OCI-LY7 (cell line): ENCODE measurements at regions not wholly inside any gene's neighbourhood (a gene's known extent, or its start where the extent isn't known, plus 50 kb on each side); places are given as distances from the start of the nearest gene placed in this dataset.

ENCODE experiments used
- BruUV-seq: library from RNA; stranded (reverse); fragments of 400-500 nt; replicated peaks from 2 replicates; lab custom pipeline; 2021; lab: Mats Ljungman, UMichigan
- CTCF ChIA-PET: fragments of 300-600 bp; sonication (Branson Sonifier 250); formaldehyde crosslinking; loops from one replicate; lab custom pipeline; 2022; ENCODE audit warnings: antibody characterized with exemption; ENCODE audit not compliant: unreplicated experiment; lab: Charles Lee
- POLR2A ChIA-PET: fragments of 300-600 bp; sonication (Branson Sonifier 250); formaldehyde crosslinking; loops from one replicate; lab custom pipeline; 2022; ENCODE audit warnings: antibody characterized with exemption; lab: Charles Lee
- DNase-seq: peaks from one replicate; pipeline ENCODE4 v3.0.0-alpha.2; 2015; ENCODE audit warnings: low spot score
- H2AFZ ChIP-seq: fragments of 200-600 bp; sonication (generic), shearing (Covaris generic); 2 replicates; pipeline ENCODE4 v1.6.1; 2014; ENCODE audit warnings: mild to moderate bottlenecking, antibody characterized with exemption, low read length, moderate library complexity
- H3K27ac ChIP-seq: fragments of 200-600 bp; sonication (generic); 2 replicates; pipeline ENCODE4 v1.5.1; 2014; ENCODE audit warnings: mixed run types, low read depth, mild to moderate bottlenecking, moderate library complexity, low read length, inconsistent platforms; ENCODE audit not compliant: poor library complexity, severe bottlenecking
- H3K36me3 ChIP-seq: fragments of 200-600 bp; sonication (generic); 2 replicates; pipeline ENCODE4 v1.6.1; 2014; ENCODE audit warnings: mild to moderate bottlenecking, antibody characterized with exemption, low read length, moderate library complexity, mixed read lengths; ENCODE audit not compliant: insufficient read depth
- H3K4me1 ChIP-seq: fragments of 200-600 bp; sonication (generic); 2 replicates; pipeline ENCODE4 v1.5.1; 2014; ENCODE audit warnings: mild to moderate bottlenecking, low read length; ENCODE audit not compliant: insufficient read depth, poor library complexity, severe bottlenecking
- H3K4me2 ChIP-seq: fragments of 200-600 bp; sonication (generic); 2 replicates; pipeline ENCODE4 v1.6.1; 2014; ENCODE audit warnings: mild to moderate bottlenecking, low read length
- H3K4me3 ChIP-seq: fragments of 200-600 bp; sonication (generic); 2 replicates; pipeline ENCODE4 v1.5.1; 2014; ENCODE audit warnings: mild to moderate bottlenecking, low read depth, low read length; ENCODE audit not compliant: poor library complexity, severe bottlenecking
- H3K79me2 ChIP-seq: fragments of 200-600 bp; sonication (generic); 2 replicates; pipeline ENCODE4 v1.6.1; 2016; ENCODE audit warnings: low read depth, mild to moderate bottlenecking, low read length, moderate library complexity, mixed read lengths; ENCODE audit not compliant: insufficient read depth
- H3K9me2 ChIP-seq: fragments of 200-600 bp; sonication (generic); 2 replicates; pipeline ENCODE4 v1.6.1; 2016; ENCODE audit warnings: mild to moderate bottlenecking, low read length, mixed read lengths; ENCODE audit not compliant: insufficient read depth
- H3K9me3 ChIP-seq: fragments of 200-600 bp; sonication (generic); 2 replicates; pipeline ENCODE4 v1.6.1; 2014; ENCODE audit warnings: mild to moderate bottlenecking, mixed run types, low read length, mixed read lengths
- H4K20me1 ChIP-seq: fragments of 200-600 bp; sonication (generic); 2 replicates; pipeline ENCODE4 v1.6.1; 2014; ENCODE audit warnings: mild to moderate bottlenecking, antibody characterized with exemption, low read length, moderate library complexity, mixed read lengths; ENCODE audit not compliant: insufficient read depth
- EZH2phosphoT487 ChIP-seq: fragments of 200-600 bp; sonication (generic); IDR thresholded peaks from 2 replicates; pipeline ENCODE4 v1.6.1; 2018; ENCODE audit warnings: low read depth, borderline replicate concordance, mild to moderate bottlenecking, mixed run types, antibody characterized with exemption, low read length, moderate library complexity, mixed read lengths
- intact Hi-C: fragments of 100-400 bp; cut with micrococcal nuclease; formaldehyde crosslinking; loops from one replicate; pipeline ENCODE4 v1.10.0; 2022; ENCODE audit not compliant: unreplicated experiment
- TF ChIP-seq, protein P1 (sequence below): fragments of 200-600 bp; sonication (generic); conservative IDR thresholded peaks from 2 replicates; pipeline ENCODE4 v1.5.1; 2014; ENCODE audit warnings: mild to moderate bottlenecking, antibody characterized with exemption, low read length, moderate library complexity, mixed read lengths

DNA sequence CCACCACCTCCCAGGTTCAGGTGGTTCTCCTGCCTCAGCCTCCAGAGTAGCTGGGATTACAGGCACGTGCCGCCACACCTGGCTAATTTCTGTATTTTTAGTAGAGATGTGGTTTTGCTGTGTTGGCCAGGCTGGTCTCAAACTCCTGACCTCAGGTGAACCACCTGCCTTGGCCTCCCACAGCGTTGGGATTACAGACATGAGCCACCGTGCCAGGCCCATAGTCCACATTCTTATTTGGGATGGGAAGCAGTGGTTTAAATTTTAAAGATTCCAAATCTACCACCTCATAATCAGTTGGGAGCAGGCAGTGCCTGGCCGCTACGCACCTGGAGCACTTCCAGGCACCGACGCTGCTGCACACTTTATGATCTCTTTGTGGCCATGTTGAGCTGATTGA lies 160.6 kb upstream of the SOX1 start:
- H3K4me3 ChIP-seq = no peak overlapping the region
- no peak for DNase-seq
- H3K9me2 ChIP-seq = no peaks in the 10 kb centered on the region
- TF ChIP-seq EZH2phosphoT487 = no peak
- TF ChIP-seq, protein P1, sequence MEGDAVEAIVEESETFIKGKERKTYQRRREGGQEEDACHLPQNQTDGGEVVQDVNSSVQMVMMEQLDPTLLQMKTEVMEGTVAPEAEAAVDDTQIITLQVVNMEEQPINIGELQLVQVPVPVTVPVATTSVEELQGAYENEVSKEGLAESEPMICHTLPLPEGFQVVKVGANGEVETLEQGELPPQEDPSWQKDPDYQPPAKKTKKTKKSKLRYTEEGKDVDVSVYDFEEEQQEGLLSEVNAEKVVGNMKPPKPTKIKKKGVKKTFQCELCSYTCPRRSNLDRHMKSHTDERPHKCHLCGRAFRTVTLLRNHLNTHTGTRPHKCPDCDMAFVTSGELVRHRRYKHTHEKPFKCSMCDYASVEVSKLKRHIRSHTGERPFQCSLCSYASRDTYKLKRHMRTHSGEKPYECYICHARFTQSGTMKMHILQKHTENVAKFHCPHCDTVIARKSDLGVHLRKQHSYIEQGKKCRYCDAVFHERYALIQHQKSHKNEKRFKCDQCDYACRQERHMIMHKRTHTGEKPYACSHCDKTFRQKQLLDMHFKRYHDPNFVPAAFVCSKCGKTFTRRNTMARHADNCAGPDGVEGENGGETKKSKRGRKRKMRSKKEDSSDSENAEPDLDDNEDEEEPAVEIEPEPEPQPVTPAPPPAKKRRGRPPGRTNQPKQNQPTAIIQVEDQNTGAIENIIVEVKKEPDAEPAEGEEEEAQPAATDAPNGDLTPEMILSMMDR = no peak
- no peak overlapping the region for H3K27ac ChIP-seq
- H3K4me2 ChIP-seq = no peak overlapping the region
- no peaks in the 10 kb centered on the region for H3K4me1 ChIP-seq
- no peaks in the 10 kb centered on the region for H3K9me3 ChIP-seq
- ChIA-PET POLR2A (no interaction called here), CTCF (no interaction called here)
- no peaks in the 10 kb centered on the region for H3K79me2 ChIP-seq
- H4K20me1 ChIP-seq = no peaks in the 10 kb centered on the region
- H3K36me3 ChIP-seq = no peaks in the 10 kb centered on the region
- H2AFZ ChIP-seq = no peak overlapping the region
- BruUV-seq = no TSS peak
- intact Hi-C loops = no loop called here

DNA sequence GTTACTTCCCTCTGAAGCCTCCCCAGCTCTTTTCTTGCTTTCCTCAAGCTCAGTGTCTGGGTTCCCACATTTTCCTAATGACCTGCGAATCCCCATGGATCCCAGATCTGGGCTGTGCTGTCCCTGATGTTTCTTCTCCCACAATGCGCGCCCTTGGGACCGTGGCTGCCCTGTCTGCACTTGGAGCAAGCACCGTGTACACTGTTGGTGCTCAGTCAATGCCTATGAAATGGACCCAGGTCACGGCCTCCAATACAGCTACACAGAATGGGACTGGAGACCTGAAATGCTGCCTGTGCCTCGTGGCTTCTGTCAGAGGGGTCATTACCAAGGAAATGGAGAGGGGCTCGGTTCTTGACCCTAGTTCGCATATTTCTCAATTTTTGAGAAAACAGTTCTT lies 160.1 kb upstream of the SOX1 start:
- CTCF ChIA-PET = no interaction called here
- Histone ChIP-seq H3K4me3 (no peak overlapping the region), H3K79me2 (no peaks in the 10 kb centered on the region), H3K9me2 (no peaks in the 10 kb centered on the region), H3K9me3 (no peaks in the 10 kb centered on the region), H4K20me1 (no peaks in the 10 kb centered on the region), H2AFZ (no peak overlapping the region), H3K4me1 (no peaks in the 10 kb centered on the region), H3K27ac (no peak overlapping the region), H3K36me3 (no peaks in the 10 kb centered on the region), H3K4me2 (no peak overlapping the region)
- no TSS peak for BruUV-seq
- intact Hi-C loops = no loop called here
- no peak for DNase-seq
- TF ChIP-seq EZH2phosphoT487 = no peak
- TF ChIP-seq, protein P1 = no peak
- POLR2A ChIA-PET = no interaction called here

GRCh38 chr13:111907341-111907880 lies 159.5 kb upstream of the SOX1 start:
- no TSS peak for BruUV-seq
- Histone ChIP-seq H3K36me3 (no peaks in the 10 kb centered on the region), H3K79me2 (no peaks in the 10 kb centered on the region), H3K27ac (no peak overlapping the region), H3K4me1 (no peaks in the 10 kb centered on the region), H3K9me2 (no peaks in the 10 kb centered on the region), H2AFZ (no peak overlapping the region), H3K9me3 (no peaks in the 10 kb centered on the region), H4K20me1 (no peaks in the 10 kb centered on the region), H3K4me3 (no peak overlapping the region), H3K4me2 (no peak overlapping the region)
- intact Hi-C loops = no loop called here
- ChIA-PET POLR2A (no interaction called here), CTCF (no interaction called here)
- DNase-seq = no peak
- TF ChIP-seq, protein P1 = no peak
- no peak for TF ChIP-seq EZH2phosphoT487
